ENCODE measurements at regions not wholly inside any gene's neighbourhood (a gene's known extent, or its start where the extent isn't known, plus 50 kb on each side); places are given as distances from the start of the nearest gene placed in this dataset.
"Not testable (repeated sequence)": the region's sequence is repeated elsewhere in the genome, so short reads cannot be mapped to it uniquely, and the experiment has no call there.

- Mint-ChIP-seq H3K4me1 (no peaks in the 10 kb centered on the region), H3K9me3 (no peaks in the 10 kb centered on the region), H3K36me3 (ENCODE audit: low read depth) (no peaks in the 10 kb centered on the region), H3K27ac (no peak overlapping the region), H3K4me3 (no peak overlapping the region), H3K27me3 (no peaks in the 10 kb centered on the region)
- ChIA-PET CTCF (no interaction called here), POLR2A (no interaction called here)
- DNase-seq, result no peak
These were observed 371.8 kb downstream of the MDFIC start for GRCh38 chr7:115293628-115294240.

DNA sequence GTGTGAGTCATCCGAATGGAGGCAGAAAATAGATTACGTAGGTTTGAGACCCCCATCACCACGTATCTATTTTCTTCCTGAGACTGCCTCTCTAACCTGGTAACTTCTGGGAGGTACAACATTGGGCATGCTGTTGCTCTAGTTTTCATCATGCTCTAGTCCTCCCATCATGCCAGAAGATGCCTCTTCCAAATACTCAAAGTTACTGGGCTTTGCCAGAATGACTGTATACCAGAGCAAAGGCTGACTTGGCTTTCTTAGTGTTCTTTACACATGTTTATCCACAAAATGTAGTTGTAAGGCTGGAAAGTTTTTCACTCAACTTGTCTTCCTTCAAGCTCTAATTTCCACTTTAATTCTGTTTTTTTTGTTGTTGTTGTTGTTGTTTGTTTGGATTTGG is 370.5 kb downstream of the MDFIC start:
- H3K27ac Mint-ChIP-seq, result no peak overlapping the region
- H3K9me3 Mint-ChIP-seq, result no peaks in the 10 kb centered on the region
- no peaks in the 10 kb centered on the region for H3K36me3 Mint-ChIP-seq (ENCODE audit: low read depth)
- POLR2A ChIA-PET, result no interaction called here
- no peak for DNase-seq
- no peaks in the 10 kb centered on the region for H3K27me3 Mint-ChIP-seq
- no peaks in the 10 kb centered on the region for H3K4me1 Mint-ChIP-seq
- CTCF ChIA-PET, result no interaction called here
- no peak overlapping the region for H3K4me3 Mint-ChIP-seq

DNA sequence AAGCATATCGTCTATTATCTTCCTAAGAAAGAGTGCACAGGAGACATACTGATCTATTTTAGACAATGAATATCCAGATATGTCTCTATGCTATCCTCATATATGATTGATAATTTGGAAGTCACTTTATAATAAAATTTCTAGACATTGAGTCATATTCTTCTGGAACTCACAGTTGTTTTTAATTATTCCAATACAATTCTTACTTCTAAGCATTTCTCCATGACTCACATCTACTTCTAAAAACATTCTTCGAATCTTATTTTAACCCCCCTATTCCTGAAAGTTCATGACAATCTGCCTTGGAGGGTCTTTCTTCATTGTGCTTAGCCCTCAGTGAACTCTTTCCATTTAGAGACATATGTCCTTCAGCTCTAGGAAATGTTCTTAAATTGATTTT is 368.1 kb downstream of the MDFIC start:
- Mint-ChIP-seq H3K27me3 (no peaks in the 10 kb centered on the region), H3K36me3 (ENCODE audit: low read depth) (no peaks in the 10 kb centered on the region), H3K4me3 (no peak overlapping the region), H3K4me1 (no peaks in the 10 kb centered on the region), H3K9me3 (no peaks in the 10 kb centered on the region), H3K27ac (no peak overlapping the region)
- DNase-seq, result no peak
- ChIA-PET POLR2A (no interaction called here), CTCF (no interaction called here)

- POLR2A ChIA-PET, result no interaction called here
- CTCF ChIA-PET, result no interaction called here
- no peaks in the 10 kb centered on the region for H3K27me3 Mint-ChIP-seq
- no peak for DNase-seq
- no peaks in the 10 kb centered on the region for H3K36me3 Mint-ChIP-seq (ENCODE audit: low read depth)
- no peak overlapping the region for H3K27ac Mint-ChIP-seq
- no peaks in the 10 kb centered on the region for H3K4me1 Mint-ChIP-seq
- no peak overlapping the region for H3K4me3 Mint-ChIP-seq
- no peaks in the 10 kb centered on the region for H3K9me3 Mint-ChIP-seq
These were observed 354.9 kb downstream of the MDFIC start for GRCh38 chr7:115276791-115277190.

DNA sequence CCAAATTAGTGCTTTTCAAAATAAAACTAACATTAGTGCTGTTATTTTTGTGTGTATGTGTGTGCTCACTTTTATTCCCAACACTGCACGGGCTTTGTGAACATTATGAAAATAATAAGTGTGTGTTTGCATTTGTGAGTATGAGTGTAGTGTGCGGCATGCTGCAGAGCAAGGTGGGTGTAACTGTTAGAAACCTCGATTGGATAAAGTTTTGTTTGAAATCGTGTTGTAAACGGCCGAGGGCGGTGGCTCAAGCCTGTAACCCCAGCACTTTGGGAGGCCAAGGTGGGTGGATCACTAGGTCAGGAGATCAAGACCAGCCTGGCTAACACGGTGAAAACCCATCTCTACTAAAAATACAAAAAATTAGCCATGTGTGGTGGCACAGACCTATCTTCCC is 352.0 kb downstream of the MDFIC start:
- H3K27me3 Mint-ChIP-seq; POLR2A ChIA-PET; H3K4me1 Mint-ChIP-seq; H3K9me3 Mint-ChIP-seq; H3K27ac Mint-ChIP-seq; H3K4me3 Mint-ChIP-seq; H3K36me3 Mint-ChIP-seq (ENCODE audit: low read depth); DNase-seq: not testable (repeated sequence)
- CTCF ChIA-PET, result interaction anchor here (0.7 kb wide), 1 partner anchor 10 kb away, joined by 3 read pairs; no protein-coding TSS in a partner anchor

GRCh38 chr7:115273139-115273772 is 351.4 kb downstream of the MDFIC start:
- no peaks in the 10 kb centered on the region for H3K9me3 Mint-ChIP-seq
- H3K4me1 Mint-ChIP-seq, result no peaks in the 10 kb centered on the region
- ChIA-PET POLR2A (no interaction called here), CTCF (no interaction called here)
- no peak for DNase-seq
- H3K27ac Mint-ChIP-seq, result no peak overlapping the region
- H3K36me3 Mint-ChIP-seq (ENCODE audit: low read depth), result no peaks in the 10 kb centered on the region
- H3K27me3 Mint-ChIP-seq, result peaks cover 1% of the 10 kb centered on the region
- no peak overlapping the region for H3K4me3 Mint-ChIP-seq

- no peak overlapping the region for H3K4me3 Mint-ChIP-seq
- POLR2A ChIA-PET, result no interaction called here
- no peaks in the 10 kb centered on the region for H3K4me1 Mint-ChIP-seq
- CTCF ChIA-PET, result no interaction called here
- H3K27ac Mint-ChIP-seq, result no peak overlapping the region
- no peak for DNase-seq
- no peaks in the 10 kb centered on the region for H3K9me3 Mint-ChIP-seq
- H3K36me3 Mint-ChIP-seq (ENCODE audit: low read depth), result no peaks in the 10 kb centered on the region
- peaks cover 1% of the 10 kb centered on the region for H3K27me3 Mint-ChIP-seq
These were observed 349.7 kb downstream of the MDFIC start for GRCh38 chr7:115271332-115272235.

DNA sequence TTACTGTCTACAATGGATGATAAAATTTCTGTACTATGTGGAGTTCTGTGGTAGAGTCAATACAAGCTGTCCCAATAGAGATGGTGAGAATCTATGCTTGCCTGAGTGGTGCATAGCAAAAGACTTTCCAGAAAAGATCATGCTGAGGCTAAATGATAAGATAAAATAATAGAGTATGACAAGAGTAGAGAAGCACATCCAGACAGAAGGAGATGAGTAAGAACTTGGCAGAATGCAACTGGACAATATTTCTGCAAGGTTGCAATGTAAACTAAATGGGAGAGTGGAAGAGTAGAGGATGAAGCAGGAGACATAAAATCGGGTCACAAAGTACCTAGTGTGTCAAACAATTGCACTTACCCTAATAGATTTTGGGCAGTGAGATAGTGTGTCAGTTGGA is 347.6 kb downstream of the MDFIC start:
- POLR2A ChIA-PET, result no interaction called here
- no peaks in the 10 kb centered on the region for H3K4me1 Mint-ChIP-seq

GRCh38 chr7:115267503-115267902 is 345.6 kb downstream of the MDFIC start:
- no peaks in the 10 kb centered on the region for H3K9me3 Mint-ChIP-seq
- ChIA-PET POLR2A (no interaction called here), CTCF (no interaction called here)
- no peaks in the 10 kb centered on the region for H3K36me3 Mint-ChIP-seq (ENCODE audit: low read depth)
- H3K4me1 Mint-ChIP-seq, result no peaks in the 10 kb centered on the region
- no peak for DNase-seq
- peaks cover 1% of the 10 kb centered on the region for H3K27me3 Mint-ChIP-seq
- no peak overlapping the region for H3K4me3 Mint-ChIP-seq
- H3K27ac Mint-ChIP-seq, result no peak overlapping the region

More for the DNA sequence above, 347.6 kb downstream of the MDFIC start:
- H3K27ac Mint-ChIP-seq, result no peak overlapping the region
- H3K27me3 Mint-ChIP-seq, result peaks cover 1% of the 10 kb centered on the region
- H3K4me3 Mint-ChIP-seq, result no peak overlapping the region
- CTCF ChIA-PET, result no interaction called here
- no peaks in the 10 kb centered on the region for H3K9me3 Mint-ChIP-seq
- no peaks in the 10 kb centered on the region for H3K36me3 Mint-ChIP-seq (ENCODE audit: low read depth)
- no peak for DNase-seq

DNA sequence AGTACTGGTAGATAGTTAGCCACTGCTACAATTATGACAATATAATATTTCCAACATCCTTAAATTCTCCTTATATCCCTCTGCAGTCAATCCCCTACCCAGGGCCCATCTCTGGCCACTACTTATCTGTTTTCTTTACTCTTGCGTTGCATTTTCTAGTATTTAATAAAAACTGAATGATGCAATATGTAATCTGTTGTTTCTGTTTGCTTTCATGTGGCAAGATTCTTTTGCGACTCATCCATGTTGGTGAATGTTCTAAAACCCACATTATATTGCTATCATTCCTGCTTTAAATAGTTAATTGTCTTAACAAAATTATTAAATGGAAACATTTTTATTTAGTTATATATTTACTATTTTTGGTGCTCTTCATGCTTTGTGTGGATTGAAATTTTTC is 338.5 kb downstream of the MDFIC start:
- no peak overlapping the region for H3K4me3 Mint-ChIP-seq
- H3K27me3 Mint-ChIP-seq, result no peaks in the 10 kb centered on the region
- H3K4me1 Mint-ChIP-seq, result no peaks in the 10 kb centered on the region
- ChIA-PET POLR2A (no interaction called here), CTCF (no interaction called here)
- no peaks in the 10 kb centered on the region for H3K9me3 Mint-ChIP-seq
- no peak for DNase-seq
- no peaks in the 10 kb centered on the region for H3K36me3 Mint-ChIP-seq (ENCODE audit: low read depth)
- H3K27ac Mint-ChIP-seq, result no peak overlapping the region

GRCh38 chr7:115252461-115252860 is 330.6 kb downstream of the MDFIC start:
- no peak overlapping the region for H3K4me3 Mint-ChIP-seq
- no peak for DNase-seq
- CTCF ChIA-PET, result no interaction called here
- H3K9me3 Mint-ChIP-seq, result no peaks in the 10 kb centered on the region
- H3K27me3 Mint-ChIP-seq, result no peaks in the 10 kb centered on the region
- H3K27ac Mint-ChIP-seq, result no peak overlapping the region
- POLR2A ChIA-PET, result no interaction called here
- peaks cover 1% of the 10 kb centered on the region for H3K4me1 Mint-ChIP-seq
- H3K36me3 Mint-ChIP-seq (ENCODE audit: low read depth), result no peaks in the 10 kb centered on the region

DNA sequence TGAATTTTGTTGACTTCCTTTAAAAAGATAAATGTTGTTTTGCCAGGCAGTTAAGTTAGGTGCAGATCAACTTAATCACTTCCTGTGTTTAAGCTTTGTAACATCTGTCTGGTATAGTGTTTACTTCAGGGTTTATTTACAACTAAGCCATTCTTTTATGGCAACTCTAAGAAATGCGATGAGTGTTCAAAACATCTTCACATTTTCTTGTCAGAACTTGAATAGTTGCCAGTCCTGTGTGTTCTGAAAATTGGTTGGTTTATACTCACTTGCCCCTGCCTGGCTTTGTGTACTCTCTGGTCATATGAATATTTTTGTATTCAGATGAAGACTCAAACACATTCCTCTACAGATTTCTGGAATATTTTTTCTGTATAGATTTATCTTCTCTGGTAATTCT is 327.2 kb downstream of the MDFIC start:
- no peak overlapping the region for H3K4me3 Mint-ChIP-seq
- DNase-seq, result no peak
- no peaks in the 10 kb centered on the region for H3K36me3 Mint-ChIP-seq (ENCODE audit: low read depth)
- CTCF ChIA-PET, result no interaction called here
- POLR2A ChIA-PET, result no interaction called here
- H3K4me1 Mint-ChIP-seq, result peaks cover 1% of the 10 kb centered on the region
- H3K9me3 Mint-ChIP-seq, result no peaks in the 10 kb centered on the region
- H3K27ac Mint-ChIP-seq, result no peak overlapping the region
- no peaks in the 10 kb centered on the region for H3K27me3 Mint-ChIP-seq

GRCh38 chr7:115241151-115241550 is 319.3 kb downstream of the MDFIC start:
- Mint-ChIP-seq H3K27ac (no peak overlapping the region), H3K9me3 (no peaks in the 10 kb centered on the region), H3K27me3 (no peaks in the 10 kb centered on the region), H3K4me3 (no peak overlapping the region), H3K4me1 (no peaks in the 10 kb centered on the region), H3K36me3 (ENCODE audit: low read depth) (no peaks in the 10 kb centered on the region)
- DNase-seq, result no peak
- ChIA-PET POLR2A (no interaction called here), CTCF (no interaction called here)

- CTCF ChIA-PET, result no interaction called here
- Mint-ChIP-seq H3K9me3 (peaks cover 3% of the 10 kb centered on the region), H3K27ac (no peak overlapping the region), H3K27me3 (no peaks in the 10 kb centered on the region), H3K36me3 (ENCODE audit: low read depth) (no peaks in the 10 kb centered on the region), H3K4me3 (no peak overlapping the region), H3K4me1 (no peaks in the 10 kb centered on the region)
- DNase-seq, result no peak
- POLR2A ChIA-PET, result no interaction called here
These were observed 318.3 kb downstream of the MDFIC start for GRCh38 chr7:115240242-115240641.
